HG02840 (cell line): ENCODE measurements at regions not wholly inside any gene's neighbourhood (a gene's known extent, or its start where the extent isn't known, plus 50 kb on each side); places are given as distances from the start of the nearest gene placed in this dataset.

ENCODE experiments used
- ATAC-seq: cut with Tn5 transposase; IDR thresholded peaks from one replicate; pipeline ENCODE4 v1.9.1; 2021; ENCODE audit warnings: mild to moderate bottlenecking, moderate library complexity, moderate number of reproducible peaks; ENCODE audit not compliant: unreplicated experiment, low FRiP score

- no peak for ATAC-seq
Observed at GRCh38 chr5:8306288-8306896, 437.4 kb downstream of the MTRR start.

- ATAC-seq: no peak
Observed at GRCh38 chr5:8314965-8315364, 446.0 kb downstream of the MTRR start.

GRCh38 chr5:8316608-8317280 lies 447.8 kb downstream of the MTRR start:
- ATAC-seq: no peak

- ATAC-seq: no peak
Observed at GRCh38 chr5:8317335-8317734, 448.4 kb downstream of the MTRR start.

- ATAC-seq: no peak
Observed at GRCh38 chr5:8320244-8320643, 451.3 kb downstream of the MTRR start.

GRCh38 chr5:8321272-8321671 lies 452.3 kb downstream of the MTRR start:
- ATAC-seq: no peak

GRCh38 chr5:8322484-8322883 lies 453.5 kb downstream of the MTRR start:
- ATAC-seq: no peak

GRCh38 chr5:8327016-8327415 lies 458.1 kb downstream of the MTRR start:
- ATAC-seq: no peak

- no peak for ATAC-seq
Observed at GRCh38 chr5:8329773-8330172, 460.8 kb downstream of the MTRR start.

- ATAC-seq: no peak
Observed at GRCh38 chr5:8332666-8333445, 463.9 kb downstream of the MTRR start.

- ATAC-seq: no peak
Observed at GRCh38 chr5:8333485-8333884, 464.5 kb downstream of the MTRR start.

GRCh38 chr5:8333977-8334376 lies 465.0 kb downstream of the MTRR start:
- no peak for ATAC-seq

GRCh38 chr5:8340261-8340660 lies 471.3 kb downstream of the MTRR start:
- no peak for ATAC-seq

- ATAC-seq: no peak
Observed at GRCh38 chr5:8340739-8341344, 471.9 kb downstream of the MTRR start.

- ATAC-seq: no peak
Observed at GRCh38 chr5:8341406-8341805, 472.5 kb downstream of the MTRR start.

- no peak for ATAC-seq
Observed at GRCh38 chr5:8347984-8348383, 479.0 kb downstream of the MTRR start.

GRCh38 chr5:8349855-8350254 lies 480.9 kb downstream of the MTRR start:
- ATAC-seq: no peak

GRCh38 chr5:8350644-8351339 lies 481.8 kb downstream of the MTRR start:
- ATAC-seq: no peak

GRCh38 chr5:8355981-8356380 lies 487.0 kb downstream of the MTRR start:
- no peak for ATAC-seq

- ATAC-seq: no peak
Observed at GRCh38 chr5:8360012-8360411, 491.1 kb downstream of the MTRR start.

GRCh38 chr5:8362495-8362894 lies 493.5 kb downstream of the MTRR start:
- no peak for ATAC-seq
